Astrocyte of the spinal cord (primary cell): ENCODE measurements at regions not wholly inside any gene's neighbourhood (a gene's known extent, or its start where the extent isn't known, plus 50 kb on each side); places are given as distances from the start of the nearest gene placed in this dataset.

Experiments
- DNase-seq: peaks from one replicate; pipeline ENCODE4 v3.0.0; 2011; ENCODE audit warnings: low read depth, low spot score
- H3K4me3 ChIP-seq: 2 replicates; pipeline ENCODE4 v1.5.1; 2011; ENCODE audit warnings: low read depth, mild to moderate bottlenecking, low read length, moderate library complexity
- in situ Hi-C: cut with HindIII; loops from 2 replicates; pipeline ENCODE4 v1.10.0; 2017; ENCODE audit warnings: low sequenced_read_pairs
- TF ChIP-seq, protein P1 (sequence below): IDR thresholded peaks from 2 replicates; pipeline ENCODE4 v1.5.1; 2012; ENCODE audit warnings: low read depth, mild to moderate bottlenecking, low read length, inconsistent platforms

DNA sequence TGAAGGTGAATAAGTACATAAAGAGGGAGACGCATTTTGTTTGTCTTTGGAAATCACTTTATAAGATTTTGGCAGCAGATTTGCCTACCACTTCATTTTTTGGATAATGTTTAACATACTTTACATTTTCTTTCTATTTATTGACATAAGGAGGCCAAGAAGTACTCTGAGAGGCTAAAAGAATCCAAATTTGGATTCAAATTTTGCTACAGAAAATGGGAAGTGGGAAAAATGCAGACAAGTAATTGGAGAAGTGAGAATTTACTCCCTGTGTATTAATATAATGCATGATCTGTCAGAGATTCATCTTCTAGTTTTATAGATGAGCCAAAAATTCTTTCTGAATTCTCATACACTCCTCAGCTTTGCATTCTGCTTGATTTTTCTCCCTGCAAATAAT is 411.2 kb upstream of the CTNND2 start:
- DNase-seq = no peak
- in situ Hi-C loops = no loop called here
- TF ChIP-seq, protein P1, sequence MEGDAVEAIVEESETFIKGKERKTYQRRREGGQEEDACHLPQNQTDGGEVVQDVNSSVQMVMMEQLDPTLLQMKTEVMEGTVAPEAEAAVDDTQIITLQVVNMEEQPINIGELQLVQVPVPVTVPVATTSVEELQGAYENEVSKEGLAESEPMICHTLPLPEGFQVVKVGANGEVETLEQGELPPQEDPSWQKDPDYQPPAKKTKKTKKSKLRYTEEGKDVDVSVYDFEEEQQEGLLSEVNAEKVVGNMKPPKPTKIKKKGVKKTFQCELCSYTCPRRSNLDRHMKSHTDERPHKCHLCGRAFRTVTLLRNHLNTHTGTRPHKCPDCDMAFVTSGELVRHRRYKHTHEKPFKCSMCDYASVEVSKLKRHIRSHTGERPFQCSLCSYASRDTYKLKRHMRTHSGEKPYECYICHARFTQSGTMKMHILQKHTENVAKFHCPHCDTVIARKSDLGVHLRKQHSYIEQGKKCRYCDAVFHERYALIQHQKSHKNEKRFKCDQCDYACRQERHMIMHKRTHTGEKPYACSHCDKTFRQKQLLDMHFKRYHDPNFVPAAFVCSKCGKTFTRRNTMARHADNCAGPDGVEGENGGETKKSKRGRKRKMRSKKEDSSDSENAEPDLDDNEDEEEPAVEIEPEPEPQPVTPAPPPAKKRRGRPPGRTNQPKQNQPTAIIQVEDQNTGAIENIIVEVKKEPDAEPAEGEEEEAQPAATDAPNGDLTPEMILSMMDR = no peak
- H3K4me3 ChIP-seq = no peak overlapping the region

DNA sequence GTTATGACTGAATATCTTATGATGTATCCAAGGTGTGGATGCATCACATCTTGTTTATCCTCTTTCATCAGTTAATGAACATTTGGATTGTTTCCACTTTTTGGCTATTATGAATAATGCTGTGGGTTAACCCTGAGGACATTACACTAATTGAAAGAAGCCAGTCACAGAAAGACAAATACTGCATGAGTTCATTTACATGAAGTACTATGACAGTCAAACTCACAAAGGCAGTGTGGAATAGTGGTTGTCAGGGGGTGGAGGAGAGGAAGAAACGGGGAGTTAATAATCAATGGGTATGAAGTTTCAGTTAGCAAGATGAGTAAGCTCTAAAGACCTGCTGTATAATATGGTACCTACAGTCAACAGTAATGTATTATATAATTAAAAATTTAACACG is 409.4 kb upstream of the CTNND2 start:
- in situ Hi-C loops = no loop called here
- no peak for DNase-seq
- TF ChIP-seq, protein P1 = no peak
- no peak overlapping the region for H3K4me3 ChIP-seq

DNA sequence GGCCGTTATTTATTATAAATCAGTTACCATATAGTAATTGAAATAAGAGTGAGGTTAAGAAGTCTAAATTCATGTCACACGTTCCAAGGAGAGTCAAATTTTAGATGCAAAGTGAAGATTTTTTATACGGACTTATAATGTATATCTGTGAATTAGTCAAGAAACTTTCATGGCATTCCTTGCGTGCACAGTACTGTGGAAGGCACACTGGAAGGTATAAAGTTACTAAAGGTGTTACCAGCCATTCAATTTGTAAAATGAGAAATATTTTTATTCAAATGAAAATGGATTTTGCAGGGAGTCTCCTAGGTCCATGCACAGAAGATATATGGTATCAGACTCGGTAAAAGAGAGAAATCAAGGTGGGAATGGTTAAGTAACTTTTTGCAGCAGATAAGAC is 408.1 kb upstream of the CTNND2 start:
- no peak overlapping the region for H3K4me3 ChIP-seq
- in situ Hi-C loops = no loop called here
- TF ChIP-seq, protein P1 = no peak
- DNase-seq = no peak

DNA sequence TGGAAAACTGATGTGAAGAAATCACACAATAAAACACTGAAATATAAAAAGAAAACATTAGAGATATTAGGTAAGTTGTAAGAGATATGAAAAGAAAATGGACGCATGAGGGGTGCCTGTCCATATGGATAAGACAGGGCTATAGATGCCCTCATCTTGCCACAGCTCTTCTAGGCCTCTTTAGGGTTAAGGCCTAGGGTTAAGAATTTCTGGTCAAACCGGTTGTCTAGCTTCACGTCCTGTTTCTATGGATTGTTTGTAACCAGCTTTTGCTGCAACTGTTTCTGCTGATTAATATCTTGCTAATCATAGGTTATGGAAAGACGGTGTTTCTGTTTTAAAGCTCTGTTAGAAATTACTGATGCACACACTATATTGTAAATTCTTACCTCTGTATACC is 389.9 kb upstream of the CTNND2 start:
- in situ Hi-C loops = no loop called here
- TF ChIP-seq, protein P1 = no peak
- no peak overlapping the region for H3K4me3 ChIP-seq
- DNase-seq = no peak

DNA sequence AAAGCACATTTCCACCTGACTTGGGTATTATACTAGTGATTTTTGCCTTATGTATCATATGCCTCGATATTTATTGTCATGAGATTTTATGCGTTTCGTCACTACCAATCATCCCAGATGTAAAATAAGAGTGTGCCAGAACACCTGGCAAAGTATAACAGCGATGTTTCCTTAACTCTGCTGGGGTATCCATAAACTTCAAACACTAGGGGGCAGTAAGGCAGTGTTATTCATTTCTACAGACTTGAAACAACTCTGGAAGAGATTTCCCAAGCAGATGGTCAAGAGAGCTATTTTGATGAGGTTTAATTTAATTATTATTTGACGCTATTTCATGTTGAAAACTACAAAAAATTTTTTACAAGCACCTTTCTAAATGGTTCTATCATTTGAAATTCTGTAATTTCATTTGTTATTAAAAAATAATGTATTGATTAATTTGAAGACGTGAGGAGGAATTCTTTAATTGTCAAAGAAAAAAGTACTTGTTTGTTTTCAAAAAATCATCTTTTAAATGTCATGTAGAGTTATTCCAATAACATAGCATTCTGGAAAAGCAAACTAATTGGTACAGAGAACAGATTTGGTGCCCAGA is 388.5 kb upstream of the CTNND2 start:
- DNase-seq = peak; percentile 17
- H3K4me3 ChIP-seq = no peak overlapping the region
- TF ChIP-seq, protein P1 = peak; percentile 21
- in situ Hi-C loops = no loop called here

DNA sequence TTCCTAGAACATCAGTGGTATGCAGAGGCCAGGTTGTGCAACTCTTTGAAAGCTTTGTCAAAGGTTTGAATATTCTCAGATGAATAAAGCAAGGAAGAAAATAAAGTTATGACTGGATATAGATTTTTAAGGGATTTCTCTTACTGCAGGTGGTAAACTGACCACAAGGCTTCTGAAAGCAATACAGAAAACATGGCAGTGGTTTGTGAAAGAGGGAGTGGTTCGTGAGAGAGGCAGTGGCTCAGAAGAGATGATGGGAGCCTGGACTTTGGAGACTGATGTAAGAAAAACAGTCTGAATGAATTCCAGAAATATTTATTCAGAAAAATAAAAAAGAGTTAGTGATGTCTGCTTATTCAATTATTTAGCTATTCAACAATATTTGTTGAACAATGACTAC is 380.4 kb upstream of the CTNND2 start:
- TF ChIP-seq, protein P1 = no peak
- in situ Hi-C loops = no loop called here
- DNase-seq = no peak

More for the DNA sequence above, 380.4 kb upstream of the CTNND2 start:
- no peak overlapping the region for H3K4me3 ChIP-seq
